ENCODE measurements at regions not wholly inside any gene's neighbourhood (a gene's known extent, or its start where the extent isn't known, plus 50 kb on each side); places are given as distances from the start of the nearest gene placed in this dataset.

DNA sequence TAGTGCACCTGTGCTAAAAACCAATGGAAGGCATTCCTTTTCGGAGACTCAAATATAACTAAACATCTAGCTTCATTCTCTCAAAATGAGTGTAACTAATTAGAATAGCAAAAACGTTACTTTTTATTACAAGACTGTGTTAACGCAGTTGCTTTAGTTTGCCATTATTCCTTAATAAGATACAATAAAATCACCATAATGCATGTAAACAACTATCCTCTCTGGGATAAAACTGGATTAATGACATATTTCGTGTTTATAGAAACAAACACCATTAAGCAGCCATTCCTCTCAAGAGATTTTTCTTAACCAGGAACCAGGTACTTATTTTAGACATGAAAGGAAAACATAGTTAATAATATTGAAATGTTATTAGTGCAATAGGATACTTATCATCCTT is 512.8 kb upstream of the B3GALT2 start:
- H3K27ac Mint-ChIP-seq (ENCODE audit: unreplicated experiment): no peak overlapping the region

DNA sequence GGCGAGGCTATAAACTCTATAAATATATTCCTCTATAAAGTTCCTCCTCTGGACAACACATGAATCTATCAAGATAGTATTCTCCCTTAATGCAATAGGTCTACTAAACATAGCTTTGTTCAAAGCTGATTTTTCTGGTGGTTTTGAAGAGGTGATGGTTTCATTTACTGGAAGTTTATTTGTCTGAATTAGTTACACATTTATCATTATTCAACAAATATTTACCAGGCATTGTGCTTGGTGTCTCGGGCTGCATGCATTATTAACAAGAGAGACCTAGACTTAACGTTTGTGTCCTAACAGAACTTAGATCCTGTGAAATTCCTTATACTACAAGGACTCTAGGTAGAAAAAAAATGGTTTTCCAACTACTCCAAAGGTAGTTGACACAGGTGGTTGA is 511.4 kb upstream of the B3GALT2 start:
- H3K27ac Mint-ChIP-seq (ENCODE audit: unreplicated experiment): no peak overlapping the region
- no peaks in the 10 kb centered on the region for H3K36me3 Mint-ChIP-seq (ENCODE audit: insufficient read depth, unreplicated experiment)
- H3K36me3 ChIP-seq (ENCODE audit: control insufficient read depth, insufficient read depth, low read length): no peaks in the 10 kb centered on the region
- no peaks in the 10 kb centered on the region for H3K4me1 ChIP-seq
- no peaks in the 10 kb centered on the region for H3K27me3 ChIP-seq (replicated peaks; ENCODE audit: control insufficient read depth, insufficient read depth, low read length)
- no peaks in the 10 kb centered on the region for H3K27me3 Mint-ChIP-seq (ENCODE audit: insufficient read depth, unreplicated experiment)
- intact Hi-C loops (cut with micrococcal nuclease; ENCODE audit: unreplicated experiment): no loop called here
- TF ChIP-seq, protein P1, sequence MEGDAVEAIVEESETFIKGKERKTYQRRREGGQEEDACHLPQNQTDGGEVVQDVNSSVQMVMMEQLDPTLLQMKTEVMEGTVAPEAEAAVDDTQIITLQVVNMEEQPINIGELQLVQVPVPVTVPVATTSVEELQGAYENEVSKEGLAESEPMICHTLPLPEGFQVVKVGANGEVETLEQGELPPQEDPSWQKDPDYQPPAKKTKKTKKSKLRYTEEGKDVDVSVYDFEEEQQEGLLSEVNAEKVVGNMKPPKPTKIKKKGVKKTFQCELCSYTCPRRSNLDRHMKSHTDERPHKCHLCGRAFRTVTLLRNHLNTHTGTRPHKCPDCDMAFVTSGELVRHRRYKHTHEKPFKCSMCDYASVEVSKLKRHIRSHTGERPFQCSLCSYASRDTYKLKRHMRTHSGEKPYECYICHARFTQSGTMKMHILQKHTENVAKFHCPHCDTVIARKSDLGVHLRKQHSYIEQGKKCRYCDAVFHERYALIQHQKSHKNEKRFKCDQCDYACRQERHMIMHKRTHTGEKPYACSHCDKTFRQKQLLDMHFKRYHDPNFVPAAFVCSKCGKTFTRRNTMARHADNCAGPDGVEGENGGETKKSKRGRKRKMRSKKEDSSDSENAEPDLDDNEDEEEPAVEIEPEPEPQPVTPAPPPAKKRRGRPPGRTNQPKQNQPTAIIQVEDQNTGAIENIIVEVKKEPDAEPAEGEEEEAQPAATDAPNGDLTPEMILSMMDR (IDR thresholded peaks at IDR 0.05; ENCODE audit: insufficient read depth in 1 of 2, low read depth in 1 of 2, low read length in 1 of 2, severe bottlenecking in 1 of 2, unreplicated experiment in 1 of 2): no peak
- H3K9me3 Mint-ChIP-seq (ENCODE audit: unreplicated experiment): no peaks in the 10 kb centered on the region
- no TSS peak for BruUV-seq (replicated peaks)
- DNase-seq: no peak
- no peaks in the 10 kb centered on the region for H3K9me3 ChIP-seq
- H3K4me3 ChIP-seq (ENCODE audit: low read depth, low read length): no peak overlapping the region
- no peak overlapping the region for H3K4me3 Mint-ChIP-seq (ENCODE audit: unreplicated experiment)
- no peaks in the 10 kb centered on the region for H3K4me1 Mint-ChIP-seq (ENCODE audit: low read depth, unreplicated experiment)
- ChIA-PET POLR2A (no interaction called here), CTCF (no interaction called here)

More for the DNA sequence above, 512.8 kb upstream of the B3GALT2 start:
- Histone ChIP-seq H3K9me3 (no peaks in the 10 kb centered on the region), H3K4me1 (no peaks in the 10 kb centered on the region), H3K36me3 (ENCODE audit: control insufficient read depth, insufficient read depth, low read length) (no peaks in the 10 kb centered on the region), H3K4me3 (ENCODE audit: low read depth, low read length) (no peak overlapping the region), H3K27me3 (replicated peaks; ENCODE audit: control insufficient read depth, insufficient read depth, low read length) (no peaks in the 10 kb centered on the region)
- no peaks in the 10 kb centered on the region for H3K4me1 Mint-ChIP-seq (ENCODE audit: low read depth, unreplicated experiment)
- BruUV-seq (replicated peaks): no TSS peak
- no peak for DNase-seq
- TF ChIP-seq, protein P1 (IDR thresholded peaks at IDR 0.05; ENCODE audit: insufficient read depth in 1 of 2, low read depth in 1 of 2, low read length in 1 of 2, severe bottlenecking in 1 of 2, unreplicated experiment in 1 of 2): no peak
- intact Hi-C loops (cut with micrococcal nuclease; ENCODE audit: unreplicated experiment): no loop called here
- H3K36me3 Mint-ChIP-seq (ENCODE audit: insufficient read depth, unreplicated experiment): no peaks in the 10 kb centered on the region
- ChIA-PET POLR2A (no interaction called here), CTCF (no interaction called here)
- H3K9me3 Mint-ChIP-seq (ENCODE audit: unreplicated experiment): no peaks in the 10 kb centered on the region
- H3K27me3 Mint-ChIP-seq (ENCODE audit: insufficient read depth, unreplicated experiment): no peaks in the 10 kb centered on the region
- H3K4me3 Mint-ChIP-seq (ENCODE audit: unreplicated experiment): no peak overlapping the region

DNA sequence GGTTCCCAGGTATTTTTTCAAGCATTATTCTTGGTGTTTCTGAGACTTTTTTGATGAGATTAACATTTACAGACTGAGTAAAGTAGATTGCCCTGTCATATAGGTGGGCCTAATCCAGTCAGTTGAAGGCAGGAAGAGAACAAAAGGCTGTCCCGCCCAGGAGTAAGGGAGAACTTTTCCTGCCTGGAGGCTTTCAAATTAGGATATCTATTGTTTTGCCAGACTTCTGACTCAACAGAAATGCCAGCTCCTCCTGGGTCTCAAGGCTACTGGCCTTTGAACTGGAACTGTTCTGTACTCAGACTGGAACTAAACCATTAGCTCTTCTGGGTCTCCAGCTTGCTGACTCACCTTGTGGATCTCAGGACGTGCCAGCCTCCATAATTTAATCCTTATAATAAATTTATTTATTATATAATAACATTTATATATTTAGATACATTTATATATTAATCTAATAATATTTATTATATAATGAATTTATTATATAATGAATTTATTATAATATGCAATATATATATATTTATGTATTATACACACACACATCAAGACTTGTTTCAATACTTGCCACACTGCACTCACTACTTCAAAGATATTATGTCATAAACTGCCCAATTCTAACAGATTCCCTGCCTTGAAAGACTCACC is 510.8 kb upstream of the B3GALT2 start:
- intact Hi-C loops (cut with micrococcal nuclease; ENCODE audit: unreplicated experiment): no loop called here
- BruUV-seq (replicated peaks): no TSS peak
- H3K27ac Mint-ChIP-seq (ENCODE audit: unreplicated experiment): no peak overlapping the region
- no peaks in the 10 kb centered on the region for H3K27me3 Mint-ChIP-seq (ENCODE audit: insufficient read depth, unreplicated experiment)
- no peaks in the 10 kb centered on the region for H3K9me3 Mint-ChIP-seq (ENCODE audit: unreplicated experiment)
- Histone ChIP-seq H3K4me1 (no peaks in the 10 kb centered on the region), H3K9me3 (no peaks in the 10 kb centered on the region), H3K4me3 (ENCODE audit: low read depth, low read length) (no peak overlapping the region), H3K27me3 (replicated peaks; ENCODE audit: control insufficient read depth, insufficient read depth, low read length) (no peaks in the 10 kb centered on the region), H3K36me3 (ENCODE audit: control insufficient read depth, insufficient read depth, low read length) (no peaks in the 10 kb centered on the region)
- no peak for DNase-seq
- ChIA-PET CTCF (no interaction called here), POLR2A (no interaction called here)
- H3K36me3 Mint-ChIP-seq (ENCODE audit: insufficient read depth, unreplicated experiment): no peaks in the 10 kb centered on the region
- TF ChIP-seq, protein P1 (IDR thresholded peaks at IDR 0.05; ENCODE audit: insufficient read depth in 1 of 2, low read depth in 1 of 2, low read length in 1 of 2, severe bottlenecking in 1 of 2, unreplicated experiment in 1 of 2): no peak
- no peaks in the 10 kb centered on the region for H3K4me1 Mint-ChIP-seq (ENCODE audit: low read depth, unreplicated experiment)
- no peak overlapping the region for H3K4me3 Mint-ChIP-seq (ENCODE audit: unreplicated experiment)
